ENCODE measurements at regions not wholly inside any gene's neighbourhood (a gene's known extent, or its start where the extent isn't known, plus 50 kb on each side); places are given as distances from the start of the nearest gene placed in this dataset.

DNA sequence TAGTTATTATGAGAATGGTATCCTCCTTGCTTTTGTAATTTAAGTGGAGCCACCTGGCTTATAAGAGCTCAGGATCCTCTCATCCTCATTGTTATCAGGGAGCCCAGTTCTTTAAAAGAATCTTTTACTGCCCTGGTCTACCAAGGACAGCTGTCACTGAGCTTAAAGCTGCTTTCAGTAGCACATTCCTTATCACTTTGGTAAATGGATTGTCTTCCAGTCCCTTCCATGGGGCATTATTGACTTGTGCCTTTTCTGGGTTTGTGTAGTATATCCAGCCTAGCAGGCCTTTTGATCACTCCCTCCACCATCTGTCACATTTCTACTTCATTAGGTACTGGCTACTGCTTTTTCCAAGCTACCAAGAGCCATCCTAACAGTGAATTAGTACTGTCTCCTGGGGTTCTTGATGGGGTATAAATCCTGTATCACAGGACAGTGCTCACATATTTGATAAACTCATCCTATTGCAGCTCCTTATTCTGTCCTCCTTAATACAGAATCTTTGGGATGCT is 208.9 kb downstream of the TMEM26 start:
- no peak for DNase-seq
- Histone ChIP-seq H3K27ac (no peak overlapping the region), H3K27me3 (no peaks in the 10 kb centered on the region), H3K4me3 (no peak overlapping the region), H3K36me3 (no peaks in the 10 kb centered on the region), H3K9me3 (no peaks in the 10 kb centered on the region), H3K4me1 (no peaks in the 10 kb centered on the region)
- TF ChIP-seq, protein P1, sequence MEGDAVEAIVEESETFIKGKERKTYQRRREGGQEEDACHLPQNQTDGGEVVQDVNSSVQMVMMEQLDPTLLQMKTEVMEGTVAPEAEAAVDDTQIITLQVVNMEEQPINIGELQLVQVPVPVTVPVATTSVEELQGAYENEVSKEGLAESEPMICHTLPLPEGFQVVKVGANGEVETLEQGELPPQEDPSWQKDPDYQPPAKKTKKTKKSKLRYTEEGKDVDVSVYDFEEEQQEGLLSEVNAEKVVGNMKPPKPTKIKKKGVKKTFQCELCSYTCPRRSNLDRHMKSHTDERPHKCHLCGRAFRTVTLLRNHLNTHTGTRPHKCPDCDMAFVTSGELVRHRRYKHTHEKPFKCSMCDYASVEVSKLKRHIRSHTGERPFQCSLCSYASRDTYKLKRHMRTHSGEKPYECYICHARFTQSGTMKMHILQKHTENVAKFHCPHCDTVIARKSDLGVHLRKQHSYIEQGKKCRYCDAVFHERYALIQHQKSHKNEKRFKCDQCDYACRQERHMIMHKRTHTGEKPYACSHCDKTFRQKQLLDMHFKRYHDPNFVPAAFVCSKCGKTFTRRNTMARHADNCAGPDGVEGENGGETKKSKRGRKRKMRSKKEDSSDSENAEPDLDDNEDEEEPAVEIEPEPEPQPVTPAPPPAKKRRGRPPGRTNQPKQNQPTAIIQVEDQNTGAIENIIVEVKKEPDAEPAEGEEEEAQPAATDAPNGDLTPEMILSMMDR (IDR thresholded peaks at IDR 0.05), result no peak
- TF ChIP-seq POLR2AphosphoS5 (IDR thresholded peaks at IDR 0.05), result no peak
- TF ChIP-seq POLR2A (IDR thresholded peaks at IDR 0.05), result no peak
- no peak for TF ChIP-seq EP300 (IDR thresholded peaks at IDR 0.05)
- ATAC-seq (ENCODE audit: low FRiP score in 2 of 2), result no peak

DNA sequence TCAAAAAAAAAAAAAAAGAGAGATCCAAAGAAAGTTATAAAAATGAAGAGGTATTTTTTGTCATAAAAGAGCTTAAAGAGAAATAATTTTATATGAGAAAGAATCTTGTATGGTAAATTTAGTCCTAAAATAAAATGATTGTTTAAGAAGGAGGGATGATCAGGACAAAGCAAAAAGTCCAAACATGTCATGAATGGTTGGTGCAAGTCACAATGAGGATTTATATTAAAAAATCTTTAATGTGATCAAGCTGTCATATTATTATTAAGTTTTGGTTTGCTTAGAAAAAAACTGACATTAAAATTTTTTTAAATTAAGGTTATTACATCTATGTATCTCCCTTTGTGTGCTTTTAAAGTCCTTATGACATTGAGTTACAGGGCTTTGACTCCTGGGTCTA is 220.4 kb downstream of the TMEM26 start:
- Histone ChIP-seq H3K27ac (no peak overlapping the region), H3K4me3 (no peak overlapping the region), H3K27me3 (no peaks in the 10 kb centered on the region), H3K9me3 (peaks cover 0 to 3% (median 0%) of the 10 kb centered on the region in 4 donors), H3K36me3 (no peaks in the 10 kb centered on the region), H3K4me1 (no peaks in the 10 kb centered on the region)
- TF ChIP-seq EP300 (IDR thresholded peaks at IDR 0.05) (no peak), POLR2AphosphoS5 (IDR thresholded peaks at IDR 0.05) (no peak), POLR2A (IDR thresholded peaks at IDR 0.05) (no peak)
- TF ChIP-seq, protein P1 (IDR thresholded peaks at IDR 0.05), result no peak
- DNase-seq (no peak), ATAC-seq (ENCODE audit: low FRiP score in 2 of 2) (no peak)

DNA sequence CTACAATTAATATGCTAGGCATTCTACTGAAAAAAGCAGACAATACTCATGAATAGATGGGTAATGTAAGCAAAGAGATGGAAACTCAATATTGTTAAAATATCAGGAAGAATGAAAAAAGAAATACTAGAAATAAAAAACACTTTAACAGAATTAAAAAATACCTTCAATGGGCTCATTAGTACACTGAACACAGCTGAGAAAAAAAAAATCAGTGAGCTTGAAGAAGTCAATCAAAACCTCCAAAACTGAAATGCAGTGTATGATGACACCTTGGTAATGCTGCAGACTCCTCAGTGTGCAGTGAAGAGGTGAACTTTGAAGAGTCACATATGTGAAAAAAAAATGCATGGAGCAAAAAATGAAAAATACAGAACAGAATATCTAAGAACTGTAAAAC is 227.2 kb downstream of the TMEM26 start:
- Histone ChIP-seq H3K9me3 (peaks cover 0 to 17% (median 10%) of the 10 kb centered on the region in 4 donors), H3K36me3 (no peaks in the 10 kb centered on the region), H3K27me3 (no peaks in the 10 kb centered on the region), H3K4me3 (no peak overlapping the region), H3K4me1 (no peaks in the 10 kb centered on the region), H3K27ac (no peak overlapping the region)
- TF ChIP-seq POLR2AphosphoS5 (IDR thresholded peaks at IDR 0.05), result no peak
- DNase-seq, result no peak
- no peak for ATAC-seq (ENCODE audit: low FRiP score in 2 of 2)

DNA sequence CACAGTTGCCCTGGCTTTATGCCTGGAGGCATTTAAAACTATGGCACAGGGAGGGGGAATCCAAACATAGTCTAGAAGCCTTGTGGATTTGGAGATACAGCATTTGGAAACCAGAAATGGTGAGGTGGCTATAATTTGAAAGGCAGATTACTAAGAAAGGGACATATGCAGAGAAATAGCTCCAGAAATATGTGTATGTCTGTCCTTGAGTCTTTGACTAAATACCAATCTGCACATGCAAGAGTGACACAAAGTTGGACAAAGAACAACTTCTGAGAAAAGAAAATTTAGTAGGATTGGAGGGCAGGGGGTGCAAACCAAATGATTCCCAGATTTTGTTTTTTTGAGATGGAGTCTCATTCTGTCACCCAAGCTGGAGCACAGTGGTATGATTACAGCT is 229.6 kb downstream of the TMEM26 start:
- Histone ChIP-seq H3K4me1 (no peaks in the 10 kb centered on the region), H3K27ac (no peak overlapping the region), H3K4me3 (no peak overlapping the region), H3K36me3 (no peaks in the 10 kb centered on the region), H3K27me3 (no peaks in the 10 kb centered on the region), H3K9me3 (peaks cover 0 to 17% (median 10%) of the 10 kb centered on the region in 4 donors)
- TF ChIP-seq POLR2A (IDR thresholded peaks at IDR 0.05), result no peak
- TF ChIP-seq POLR2AphosphoS5 (IDR thresholded peaks at IDR 0.05), result no peak
- TF ChIP-seq, protein P1 (IDR thresholded peaks at IDR 0.05), result no peak
- TF ChIP-seq EP300 (IDR thresholded peaks at IDR 0.05), result no peak
- DNase-seq (no peak), ATAC-seq (ENCODE audit: low FRiP score in 2 of 2) (no peak)

DNA sequence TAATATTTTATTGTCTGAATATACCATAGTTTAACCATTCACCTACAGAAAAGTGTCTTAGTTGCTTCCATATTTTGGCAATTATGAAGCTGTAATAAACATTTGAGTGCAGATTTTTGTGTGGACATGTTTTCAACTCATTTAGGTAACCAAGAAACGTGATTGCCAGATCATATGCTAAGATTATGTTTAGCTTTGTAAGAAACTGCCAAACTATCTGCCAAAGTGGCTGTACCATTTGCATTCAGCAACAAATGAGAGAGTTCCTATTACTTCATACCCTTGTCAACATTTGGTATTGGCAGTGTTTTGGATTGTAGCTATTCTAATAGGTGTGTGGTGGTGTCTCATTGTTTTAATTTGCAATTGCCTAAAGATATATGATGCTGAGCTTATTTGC is 233.5 kb downstream of the TMEM26 start:
- no peaks in the 10 kb centered on the region for H3K4me1 ChIP-seq
- H3K27ac ChIP-seq, result no peak overlapping the region
- no peak overlapping the region for H3K4me3 ChIP-seq
- 65 to 75% methylated on average over 1 of the region's 1 CpG for WGBS, 2 donors
- H3K27me3 ChIP-seq, result no peaks in the 10 kb centered on the region
- H3K9me3 ChIP-seq, result no peaks in the 10 kb centered on the region
- H3K36me3 ChIP-seq, result no peaks in the 10 kb centered on the region
- ATAC-seq (ENCODE audit: low FRiP score in 2 of 2) (no peak), DNase-seq (no peak)
- no peak for TF ChIP-seq EP300 (IDR thresholded peaks at IDR 0.05)
- no peak for TF ChIP-seq POLR2A (IDR thresholded peaks at IDR 0.05)
- TF ChIP-seq, protein P1 (IDR thresholded peaks at IDR 0.05), result no peak
- TF ChIP-seq POLR2AphosphoS5 (IDR thresholded peaks at IDR 0.05), result no peak
